A673 (cell line): ENCODE measurements at regions not wholly inside any gene's neighbourhood (a gene's known extent, or its start where the extent isn't known, plus 50 kb on each side); places are given as distances from the start of the nearest gene placed in this dataset.

Source experiments
- BruUV-seq: library from RNA; stranded (reverse); fragments of 400-500 nt; replicated peaks from 2 replicates; lab custom pipeline; 2021; lab: Mats Ljungman, UMichigan
- CTCF ChIA-PET: fragments of 300-600 bp; sonication (Branson Sonifier 250); formaldehyde crosslinking; loops from one replicate; lab custom pipeline; 2022; ENCODE audit warnings: antibody characterized with exemption; lab: Charles Lee
- POLR2A ChIA-PET: fragments of 300-600 bp; sonication (Branson Sonifier 250); formaldehyde crosslinking; loops from one replicate; lab custom pipeline; 2022; ENCODE audit warnings: antibody characterized with exemption; ENCODE audit not compliant: low non-redundant PET; lab: Charles Lee
- DNase-seq: peaks from one replicate; pipeline ENCODE4 v3.0.0-alpha.2; 2015; ENCODE audit warnings: low spot score
- H3K27ac ChIP-seq: fragments of 200-600 bp; sonication (generic); 2 replicates; pipeline ENCODE4 v1.5.1; 2016; ENCODE audit warnings: mixed run types, low read depth, mild to moderate bottlenecking, mixed read lengths, antibody characterized with exemption, low read length; ENCODE audit not compliant: poor library complexity, severe bottlenecking
- H3K27me3 ChIP-seq: fragments of 200-600 bp; sonication (generic); replicated peaks from 2 replicates; pipeline ENCODE4 v1.6.1; 2017; ENCODE audit warnings: mixed run types, low read depth, mild to moderate bottlenecking, mixed read lengths, antibody characterized with exemption, low read length; ENCODE audit not compliant: insufficient read depth, poor library complexity
- H3K36me3 ChIP-seq: fragments of 200-600 bp; sonication (generic); 2 replicates; pipeline ENCODE4 v1.6.1; 2016; ENCODE audit warnings: mixed run types, mild to moderate bottlenecking, mixed read lengths, antibody characterized with exemption, low read length; ENCODE audit not compliant: insufficient read depth, poor library complexity, severe bottlenecking
- H3K4me1 ChIP-seq: fragments of 200-600 bp; sonication (generic); 2 replicates; pipeline ENCODE4 v1.6.1; 2017; ENCODE audit warnings: mixed run types, mild to moderate bottlenecking, mixed read lengths, antibody characterized with exemption, low read length; ENCODE audit not compliant: insufficient read depth, poor library complexity, severe bottlenecking
- H3K4me3 ChIP-seq: fragments of 200-600 bp; sonication (generic); 2 replicates; pipeline ENCODE4 v1.5.1; 2016; ENCODE audit warnings: low read depth, mixed run types, mild to moderate bottlenecking, mixed read lengths, low read length; ENCODE audit not compliant: poor library complexity, severe bottlenecking
- H3K9me3 ChIP-seq: fragments of 200-600 bp; sonication (generic); 2 replicates; pipeline ENCODE4 v1.6.1; 2016; ENCODE audit warnings: mixed run types, low read depth, mild to moderate bottlenecking, mixed read lengths, antibody characterized with exemption, low read length; ENCODE audit not compliant: poor library complexity, severe bottlenecking
- CTCF ChIP-seq: fragments of 300-800, 200-600 bp; sonication (generic); conservative IDR thresholded peaks from 2 replicates; pipeline ENCODE4 v1.5.1; 2017; ENCODE audit warnings: low read depth, mild to moderate bottlenecking, antibody characterized with exemption, low read length, moderate library complexity, mixed read lengths
- EZH2 ChIP-seq: fragments of 200-600 bp; sonication (generic); IDR thresholded peaks from 2 replicates; pipeline ENCODE4 v1.6.1; 2017; ENCODE audit warnings: borderline replicate concordance, low read depth, mild to moderate bottlenecking, mixed read lengths, antibody characterized with exemption, low read length; ENCODE audit not compliant: poor library complexity, severe bottlenecking
- intact Hi-C: fragments of 100-400 bp; cut with micrococcal nuclease; formaldehyde crosslinking; loops from one replicate; pipeline ENCODE4 v1.10.0; 2022; ENCODE audit not compliant: unreplicated experiment

GRCh38 chr12:89033062-89033461 is 319.2 kb downstream of the DUSP6 start:
- H3K4me3 ChIP-seq = no peak overlapping the region
- H3K27ac ChIP-seq = no peak overlapping the region
- no peaks in the 10 kb centered on the region for H3K9me3 ChIP-seq
- H3K27me3 ChIP-seq = no peaks in the 10 kb centered on the region
- ChIA-PET POLR2A (no interaction called here), CTCF (interaction anchor here (0.6 kb wide), 1 partner anchor 450 kb away, joined by 4 read pairs; no protein-coding TSS in a partner anchor)
- no peak for DNase-seq
- intact Hi-C loops = no loop called here
- TF ChIP-seq EZH2 = no peak
- no peak for TF ChIP-seq CTCF
- H3K36me3 ChIP-seq = no peaks in the 10 kb centered on the region
- BruUV-seq = no TSS peak
- H3K4me1 ChIP-seq = peaks cover 20% of the 10 kb centered on the region

DNA sequence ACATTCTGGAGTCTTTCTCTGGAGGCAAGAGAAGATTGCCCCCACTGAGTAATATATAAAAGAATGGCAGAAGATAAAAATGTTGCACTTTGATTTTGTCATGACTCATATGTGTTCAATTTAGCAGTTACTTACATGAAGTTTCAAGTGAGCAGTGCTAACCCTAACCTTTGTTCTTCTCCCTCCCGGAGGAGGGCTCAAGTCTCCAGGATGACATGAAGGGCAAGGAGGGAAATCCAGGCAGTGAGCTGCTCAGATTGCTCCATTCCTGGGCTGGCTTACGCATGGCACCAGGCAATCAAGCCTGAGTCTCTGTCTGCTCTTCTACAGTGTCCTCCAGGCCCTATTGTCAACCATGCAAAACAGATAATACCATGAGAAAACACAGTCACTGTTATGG is 322.3 kb downstream of the DUSP6 start:
- H3K4me3 ChIP-seq = no peak overlapping the region
- no TSS peak for BruUV-seq
- H3K27me3 ChIP-seq = no peaks in the 10 kb centered on the region
- peaks cover 13% of the 10 kb centered on the region for H3K4me1 ChIP-seq
- H3K27ac ChIP-seq = no peak overlapping the region
- TF ChIP-seq CTCF = no peak
- no peak for TF ChIP-seq EZH2
- intact Hi-C loops = no loop called here
- ChIA-PET CTCF (no interaction called here), POLR2A (no interaction called here)
- H3K36me3 ChIP-seq = no peaks in the 10 kb centered on the region
- no peak for DNase-seq
- no peaks in the 10 kb centered on the region for H3K9me3 ChIP-seq

DNA sequence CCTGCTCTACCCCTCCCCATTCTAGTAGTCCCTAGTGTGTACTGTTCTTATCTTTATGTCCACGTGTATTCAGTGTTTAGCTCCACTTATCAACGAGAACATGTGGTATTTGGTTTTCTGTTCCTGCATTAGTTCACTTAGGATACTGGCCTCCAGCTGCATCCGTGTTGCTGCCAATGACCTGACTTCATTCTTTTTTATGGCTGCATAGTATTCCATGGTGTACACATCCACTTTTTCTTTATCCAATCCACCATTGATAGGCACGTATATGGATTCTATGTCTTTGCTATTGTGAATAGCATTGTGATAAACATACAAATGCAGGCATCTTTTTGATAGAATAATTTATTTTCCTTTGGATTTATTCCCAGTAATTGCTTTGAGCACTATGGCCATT is 327.7 kb downstream of the DUSP6 start:
- Histone ChIP-seq H3K36me3 (no peaks in the 10 kb centered on the region), H3K27ac (no peak overlapping the region), H3K27me3 (no peaks in the 10 kb centered on the region), H3K4me3 (no peak overlapping the region), H3K9me3 (peaks cover 3% of the 10 kb centered on the region), H3K4me1 (peaks cover 20% of the 10 kb centered on the region)
- intact Hi-C loops = no loop called here
- TF ChIP-seq EZH2 (no peak), CTCF (no peak)
- ChIA-PET POLR2A (no interaction called here), CTCF (interaction anchor here (0.8 kb wide), 1 partner anchor 15 kb away, joined by 4 read pairs; no protein-coding TSS in a partner anchor)
- no peak for DNase-seq
- no TSS peak for BruUV-seq
